CD14-positive monocyte (primary cell): ENCODE measurements at regions not wholly inside any gene's neighbourhood (a gene's known extent, or its start where the extent isn't known, plus 50 kb on each side); places are given as distances from the start of the nearest gene placed in this dataset.

Source experiments
- DNase-seq, 3 donors: peaks; one replicate each; pipeline ENCODE4 v3.0.0-alpha.2; 2011 to 2022
- H2AFZ ChIP-seq: 2 replicates; pipeline ENCODE4 v1.6.0; 2012; ENCODE audit warnings: mild to moderate bottlenecking, low read depth, low read length, inconsistent platforms; ENCODE audit not compliant: insufficient read depth, poor library complexity, severe bottlenecking
- H3K27ac ChIP-seq, 2 donors: 1 replicate in 1 of 2; 2 replicates in 1 of 2; pipeline ENCODE4 v1.5.1; 2012 to 2013; ENCODE audit warnings: low read length in 2 of 2, control low read depth in 1 of 2, inconsistent platforms in 1 of 2, low read depth in 1 of 2, mild to moderate bottlenecking in 1 of 2
- H3K27me3 ChIP-seq, 2 donors: one replicate each; pipeline versions ENCODE4 v1.6.0 to v1.6.1; 2011 to 2013; ENCODE audit warnings: low read length in 2 of 2; ENCODE audit not compliant: control insufficient read depth in 2 of 2, insufficient read depth in 2 of 2
- H3K36me3 ChIP-seq, 2 donors: replicated peaks in 1 of 2; 1 replicate in 1 of 2; 2 replicates in 1 of 2; pipeline versions ENCODE4 v1.5.1 to v1.6.1; 2012 to 2013; ENCODE audit warnings: low read length in 2 of 2, control low read depth in 1 of 2, inconsistent platforms in 1 of 2, mild to moderate bottlenecking in 1 of 2; ENCODE audit not compliant: insufficient read depth in 2 of 2, control insufficient read depth in 1 of 2
- H3K4me1 ChIP-seq, 2 donors: 1 replicate in 1 of 2; 2 replicates in 1 of 2; pipeline versions ENCODE4 v1.5.1 to v1.6.1; 2012 to 2013; ENCODE audit warnings: low read length in 2 of 2, control low read depth in 1 of 2, inconsistent platforms in 1 of 2, mild to moderate bottlenecking in 1 of 2, moderate library complexity in 1 of 2; ENCODE audit not compliant: insufficient read depth in 2 of 2, control insufficient read depth in 1 of 2
- H3K4me2 ChIP-seq: replicated peaks from 2 replicates; pipeline ENCODE3; 2012; ENCODE audit warnings: low read length, moderate library complexity, mild to moderate bottlenecking; ENCODE audit not compliant: poor library complexity, severe bottlenecking; ENCODE audit errors: extremely low read depth
- H3K4me3 ChIP-seq, 3 experiments: fragments of 200-600 bp in 1 of 3; sonication (generic) in 1 of 3; replicated peaks in 1 of 3; 1 replicate in 2 of 3; 2 replicates in 1 of 3; pipeline ENCODE4 v1.5.1; 2011 to 2013; ENCODE audit warnings: low read length in 3 of 3, mild to moderate bottlenecking in 3 of 3, control low read depth in 2 of 3, low read depth in 2 of 3, inconsistent platforms in 1 of 3, moderate library complexity in 1 of 3
- H3K79me2 ChIP-seq: 2 replicates; pipeline ENCODE4 v1.6.0; 2012; ENCODE audit warnings: mild to moderate bottlenecking, control low read depth, inconsistent platforms, low read length, moderate library complexity; ENCODE audit not compliant: insufficient read depth
- H3K9ac ChIP-seq: 2 replicates; pipeline ENCODE4 v1.6.0; 2017; ENCODE audit warnings: low read length, mild to moderate bottlenecking; ENCODE audit not compliant: insufficient read depth, poor library complexity, severe bottlenecking
- H3K9me3 ChIP-seq, 2 donors: replicated peaks in 1 of 2; 1 replicate in 1 of 2; 2 replicates in 1 of 2; pipeline versions ENCODE4 v1.5.1 to v1.6.1; 2012 to 2013; ENCODE audit warnings: low read length in 2 of 2, control low read depth in 1 of 2; ENCODE audit not compliant: control insufficient read depth in 1 of 2, insufficient read depth in 1 of 2
- H4K20me1 ChIP-seq: 2 replicates; pipeline ENCODE4 v1.6.0; 2012; ENCODE audit warnings: mild to moderate bottlenecking, low read length, control low read depth, moderate library complexity; ENCODE audit not compliant: insufficient read depth
- H3K27ac Mint-ChIP-seq, 7 donors: one replicate each; pipeline ENCODE4 v1.8.0; 2020; ENCODE audit warnings: mild to moderate bottlenecking in 7 of 7, mixed read lengths in 7 of 7, moderate library complexity in 6 of 7, inconsistent platforms in 2 of 7
- H3K27me3 Mint-ChIP-seq, 3 donors: one replicate each; pipeline ENCODE4 v1.8.0; 2021 to 2022; ENCODE audit warnings: low read depth in 3 of 3, mild to moderate bottlenecking in 3 of 3, mixed read lengths in 3 of 3, moderate library complexity in 3 of 3, inconsistent platforms in 1 of 3
- H3K36me3 Mint-ChIP-seq, 2 donors: one replicate each; pipeline ENCODE4 v1.8.0; 2020; ENCODE audit warnings: mixed read lengths in 2 of 2, inconsistent platforms in 1 of 2, mild to moderate bottlenecking in 1 of 2
- H3K4me1 Mint-ChIP-seq: one replicate; pipeline ENCODE4 v1.8.0; 2020; ENCODE audit warnings: mild to moderate bottlenecking, mixed read lengths
- H3K4me3 Mint-ChIP-seq, 2 donors: one replicate each; pipeline ENCODE4 v1.8.0; 2020; ENCODE audit warnings: mild to moderate bottlenecking in 2 of 2, mixed read lengths in 2 of 2, moderate library complexity in 1 of 2
- H3K9me3 Mint-ChIP-seq, 7 donors: one replicate each; pipeline ENCODE4 v1.8.0; 2020 to 2022; ENCODE audit warnings: mixed read lengths in 7 of 7, mild to moderate bottlenecking in 6 of 7, moderate library complexity in 6 of 7, inconsistent platforms in 2 of 7
- CTCF ChIP-seq: fragments of 200-600 bp; IDR thresholded peaks from one replicate; pipeline ENCODE4 v1.8.0; 2022; ENCODE audit warnings: antibody characterized with exemption, mild to moderate bottlenecking
- WGBS: methylation state at CpG from one replicate; pipeline ENCODE4 v1.1.5; 2013; ENCODE audit warnings: missing lambda C conversion rate; ENCODE audit not compliant: insufficient coverage; 5-methylcytosine and 5-hydroxymethylcytosine counted together
- intact Hi-C, 2 donors: fragments of 100-400 bp; cut with micrococcal nuclease; formaldehyde crosslinking; loops; one replicate each; pipeline versions ENCODE4 v1.15.0 to v1.15.1; 2023

GRCh38 chr9:107118863-107119624 is 164.0 kb upstream of the RAD23B start:
- H3K4me3 Mint-ChIP-seq: no peak overlapping the region
- DNase-seq: no peak
- H3K9me3 ChIP-seq: peaks cover 0 to 3% of the 10 kb centered on the region in 2 donors
- H3K27me3 ChIP-seq: no peaks in the 10 kb centered on the region
- no peak overlapping the region for H3K4me3 ChIP-seq
- peaks cover 2 to 8% (median 2%) of the 10 kb centered on the region in 3 donors for H3K27me3 Mint-ChIP-seq
- no peak overlapping the region for H2AFZ ChIP-seq
- H3K27ac ChIP-seq: no peak overlapping the region
- no peak overlapping the region for H3K27ac Mint-ChIP-seq
- H4K20me1 ChIP-seq: no peaks in the 10 kb centered on the region
- H3K4me1 Mint-ChIP-seq: peaks cover 7% of the 10 kb centered on the region
- H3K36me3 ChIP-seq: no peaks in the 10 kb centered on the region
- no peaks in the 10 kb centered on the region for H3K79me2 ChIP-seq
- TF ChIP-seq CTCF: no peak
- H3K4me2 ChIP-seq: no peak overlapping the region
- intact Hi-C loops: no loop called here
- WGBS: no CpG with 5 or more reads among the region's 6 CpGs
- H3K9me3 Mint-ChIP-seq: peaks cover 0 to 2% (median 0%) of the 10 kb centered on the region in 7 donors
- H3K4me1 ChIP-seq: peaks cover 0 to 5% of the 10 kb centered on the region in 2 donors
- H3K36me3 Mint-ChIP-seq: no peaks in the 10 kb centered on the region
- no peak overlapping the region for H3K9ac ChIP-seq

DNA sequence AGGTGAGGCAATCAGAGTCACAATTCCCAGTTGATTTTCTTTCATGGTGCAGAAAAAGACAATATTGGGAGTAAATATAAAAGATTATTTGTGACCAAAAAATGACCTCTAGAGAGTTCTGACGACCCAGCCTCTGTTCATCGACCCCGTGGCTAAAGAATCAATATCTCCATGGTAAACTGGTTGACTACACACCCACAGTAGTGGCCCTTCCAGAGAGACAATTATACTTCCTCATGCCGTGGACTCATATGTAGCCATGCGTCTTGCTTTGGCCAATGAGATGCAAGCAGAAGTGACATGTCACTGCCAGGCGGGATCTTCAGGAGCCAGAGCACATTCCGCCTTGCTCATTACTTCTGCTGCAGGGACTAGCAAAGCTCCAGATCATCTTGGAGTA is 163.3 kb upstream of the RAD23B start:
- Mint-ChIP-seq H3K4me3 (no peak overlapping the region), H3K36me3 (no peaks in the 10 kb centered on the region), H3K9me3 (peaks cover 0 to 2% (median 0%) of the 10 kb centered on the region in 7 donors), H3K4me1 (no peaks in the 10 kb centered on the region), H3K27ac (peak overlapping the region in 1 of 7 donors; percentile 14), H3K27me3 (peaks cover 2 to 8% (median 2%) of the 10 kb centered on the region in 3 donors)
- Histone ChIP-seq H3K27ac (no peak overlapping the region), H3K79me2 (no peaks in the 10 kb centered on the region), H3K4me3 (no peak overlapping the region), H3K4me1 (no peaks in the 10 kb centered on the region), H3K36me3 (no peaks in the 10 kb centered on the region), H3K4me2 (no peak overlapping the region), H3K9me3 (peaks cover 0 to 3% of the 10 kb centered on the region in 2 donors), H3K27me3 (no peaks in the 10 kb centered on the region), H3K9ac (no peak overlapping the region), H2AFZ (no peak overlapping the region), H4K20me1 (no peaks in the 10 kb centered on the region)
- no peak for TF ChIP-seq CTCF
- 93% methylated on average over 4 of the region's 7 CpGs for WGBS
- DNase-seq: no peak
- intact Hi-C loops: no loop called here
